GM19023 (cell line): ENCODE measurements at regions not wholly inside any gene's neighbourhood (a gene's known extent, or its start where the extent isn't known, plus 50 kb on each side); places are given as distances from the start of the nearest gene placed in this dataset.
A peak's percentile ranks its signal among the peaks of the same experiment; 100 is the strongest.

Experiments used
- ATAC-seq: cut with Tn5 transposase; IDR thresholded peaks from one replicate; pipeline ENCODE4 v1.9.1; 2021; ENCODE audit warnings: mild to moderate bottlenecking, moderate library complexity; ENCODE audit not compliant: unreplicated experiment

- ATAC-seq, result no peak
Observed at GRCh38 chr5:61777292-61777691, 445.2 kb downstream of the ZSWIM6 start.

DNA sequence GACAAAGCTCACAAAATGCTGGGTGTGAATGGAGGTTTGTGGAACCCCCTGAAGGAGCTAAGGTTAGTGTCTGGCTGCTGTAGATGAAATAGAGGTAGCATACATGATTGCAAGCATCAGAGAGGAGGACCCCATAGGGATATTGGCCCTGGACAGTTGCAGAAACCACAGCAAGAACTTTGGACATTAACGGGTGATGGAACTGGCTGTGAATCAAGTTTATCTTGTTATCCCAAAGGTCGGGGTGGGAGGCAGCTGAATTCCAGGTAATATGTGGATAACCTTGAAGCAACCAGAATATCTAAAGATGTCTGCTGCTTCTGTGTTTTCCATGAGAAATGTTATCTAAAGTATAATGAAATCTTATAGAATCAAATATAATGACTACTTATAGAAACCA, 447.7 kb downstream of the ZSWIM6 start:
- ATAC-seq, result no peak

DNA sequence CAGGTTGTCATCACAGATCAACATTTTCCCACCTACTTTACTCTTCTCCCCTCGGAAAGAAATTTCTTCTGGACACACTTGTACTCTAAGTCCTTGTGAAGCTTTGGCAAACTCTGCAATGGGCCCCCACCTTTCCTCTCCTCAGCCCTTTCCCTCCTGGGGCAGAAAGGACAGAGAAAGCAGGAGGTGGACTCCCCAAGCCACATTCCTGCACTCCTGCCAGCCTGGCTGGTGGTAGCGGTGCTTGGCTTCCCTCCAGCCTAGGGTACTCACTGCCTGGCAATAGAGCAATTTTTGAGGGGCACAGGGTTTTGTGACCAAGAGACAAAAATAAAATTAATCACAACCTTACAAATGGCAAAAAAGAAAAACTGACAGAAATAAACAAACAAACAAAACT, 451.4 kb downstream of the ZSWIM6 start:
- no peak for ATAC-seq

DNA sequence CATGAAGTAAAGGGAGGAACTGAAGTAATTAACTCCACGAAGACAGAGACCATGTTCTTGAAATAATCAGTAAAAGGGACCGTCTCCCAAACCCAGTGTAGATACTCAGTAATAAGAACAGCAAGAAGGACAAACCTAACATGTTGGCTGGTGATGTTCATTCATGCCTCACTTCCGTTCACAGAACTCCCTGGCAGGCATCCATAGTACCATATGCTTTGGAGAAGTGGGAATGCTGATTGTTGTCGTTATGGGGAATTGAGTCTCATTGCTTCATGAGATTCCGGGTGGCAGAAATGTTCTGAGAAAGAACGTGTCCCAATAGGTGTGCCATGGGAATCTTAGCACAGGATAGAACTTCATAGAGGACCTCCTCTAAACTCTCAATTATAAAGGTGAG, 452.3 kb downstream of the ZSWIM6 start:
- no peak for ATAC-seq

GRCh38 chr5:61788548-61788947, 456.5 kb downstream of the ZSWIM6 start:
- no peak for ATAC-seq

GRCh38 chr5:61790007-61790406, 457.9 kb downstream of the ZSWIM6 start:
- ATAC-seq, result no peak

DNA sequence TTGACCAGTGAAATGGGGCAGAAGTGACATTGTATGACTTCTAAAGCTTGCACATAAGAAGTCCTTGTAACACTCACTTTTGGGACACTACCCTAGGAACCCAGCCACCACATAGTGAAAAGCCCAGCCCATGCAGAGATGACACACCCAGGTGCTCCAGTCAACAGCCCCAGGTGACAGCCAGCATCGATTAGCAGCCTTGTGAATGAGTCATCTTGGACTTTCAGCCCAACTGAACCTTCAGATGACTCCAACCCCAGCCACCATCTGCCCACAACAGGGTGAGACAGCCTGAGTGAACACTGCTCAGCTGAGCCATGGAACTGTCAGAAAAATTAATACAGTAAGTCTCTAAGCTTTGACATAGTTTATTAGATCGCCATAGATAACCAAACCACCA, 458.6 kb downstream of the ZSWIM6 start:
- peak; percentile 87 for ATAC-seq

DNA sequence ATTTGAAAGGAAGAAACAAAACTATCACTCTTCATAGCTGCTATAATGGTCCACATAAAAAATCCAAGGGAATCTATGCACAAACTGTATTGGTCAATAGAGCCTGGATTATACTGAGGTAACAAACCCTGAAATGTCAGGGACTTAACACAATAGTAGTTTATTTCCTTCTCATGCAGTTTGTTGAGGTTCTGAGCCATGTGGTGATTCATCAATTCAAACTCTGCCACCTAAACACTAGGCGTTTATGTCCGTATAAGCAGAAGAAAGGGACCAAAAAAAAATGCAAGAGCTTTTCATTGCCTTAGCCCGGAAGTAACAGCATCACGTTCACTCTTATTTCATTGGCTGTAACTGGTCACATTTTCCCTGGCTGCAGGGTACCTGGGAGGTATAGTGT, 464.7 kb downstream of the ZSWIM6 start:
- no peak for ATAC-seq

DNA sequence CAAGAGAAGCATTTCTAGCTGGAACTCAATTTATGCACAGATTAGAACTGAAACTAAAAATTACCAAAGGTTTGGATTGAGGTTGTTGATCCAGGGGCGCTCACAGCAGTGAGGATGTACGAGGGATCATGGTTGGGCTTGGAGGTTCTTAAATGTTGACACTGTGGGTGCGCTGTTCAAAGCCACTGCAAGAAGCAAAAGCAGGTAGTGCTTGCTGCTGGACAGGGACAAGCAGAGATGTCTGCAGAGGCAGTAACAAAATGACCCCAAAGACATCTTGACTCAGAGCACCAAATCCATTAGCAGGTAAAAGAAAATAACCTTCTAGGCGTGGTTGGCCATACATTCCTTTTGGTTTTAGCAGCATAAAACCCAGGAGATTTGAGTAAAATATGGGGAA, 468.4 kb downstream of the ZSWIM6 start:
- no peak for ATAC-seq

- no peak for ATAC-seq
Observed at GRCh38 chr5:61801174-61801573, 469.1 kb downstream of the ZSWIM6 start.

DNA sequence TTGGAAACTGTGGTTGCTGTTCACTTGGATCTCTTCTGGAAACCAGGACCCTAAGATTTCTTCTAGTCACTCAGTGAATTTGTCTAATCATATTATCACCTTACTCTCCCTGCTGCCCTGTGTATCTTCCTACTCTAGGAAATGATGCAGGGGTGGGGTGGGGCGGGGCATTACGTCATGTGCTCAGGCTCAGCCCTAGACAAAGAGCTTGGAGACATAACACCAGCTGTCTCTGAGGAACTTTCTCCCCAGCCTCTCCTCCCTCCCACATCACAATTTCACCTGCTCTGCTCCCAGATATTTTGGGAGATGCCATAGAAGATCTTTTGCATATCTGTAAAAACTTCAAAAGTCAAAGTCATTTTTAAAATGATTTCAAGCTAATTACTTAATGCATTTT, 470.4 kb downstream of the ZSWIM6 start:
- no peak for ATAC-seq

DNA sequence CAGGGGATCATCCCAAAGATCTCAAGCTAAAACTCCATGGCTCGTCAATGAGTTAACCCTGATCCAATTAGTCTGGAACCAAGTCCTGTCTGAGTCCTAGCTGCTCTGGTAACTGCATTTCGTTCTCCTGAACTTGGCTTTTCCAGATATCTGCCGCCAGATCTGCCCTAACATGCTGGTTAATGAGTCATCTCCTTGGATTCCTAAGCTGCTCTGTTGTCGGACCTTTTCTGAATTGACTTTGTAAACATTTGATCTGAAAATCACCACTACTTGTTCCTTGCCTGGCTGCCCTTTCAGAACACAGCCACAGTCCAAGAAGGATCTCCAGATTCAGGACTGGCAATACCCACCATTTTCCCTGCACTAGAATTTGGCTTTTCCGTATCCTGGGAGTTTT, 473.0 kb downstream of the ZSWIM6 start:
- no peak for ATAC-seq

DNA sequence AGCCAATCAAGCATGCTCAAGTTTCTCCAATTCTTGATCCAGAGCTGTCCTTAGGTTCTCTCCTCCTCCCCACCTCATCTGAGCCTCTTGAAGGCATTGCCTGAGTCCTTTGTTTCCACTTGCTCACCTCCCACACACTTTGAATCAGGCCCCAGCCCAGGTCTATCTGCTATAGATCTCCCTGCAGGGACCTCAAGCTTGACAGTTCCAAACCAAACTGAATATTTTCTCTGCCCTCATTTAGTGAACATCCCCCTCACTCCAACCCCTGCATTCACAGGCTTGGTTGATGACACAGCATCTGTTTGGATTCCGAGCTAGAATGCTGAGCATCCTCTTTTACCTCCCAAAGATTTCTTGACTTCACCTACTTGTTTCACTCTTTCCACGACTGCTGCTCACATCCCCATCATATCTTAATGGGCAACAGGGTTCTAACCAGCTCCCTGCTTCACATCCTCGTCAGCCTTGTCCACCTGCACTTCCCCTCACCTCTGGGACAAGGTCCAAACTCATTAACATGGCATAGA, 474.5 kb downstream of the ZSWIM6 start:
- no peak for ATAC-seq

DNA sequence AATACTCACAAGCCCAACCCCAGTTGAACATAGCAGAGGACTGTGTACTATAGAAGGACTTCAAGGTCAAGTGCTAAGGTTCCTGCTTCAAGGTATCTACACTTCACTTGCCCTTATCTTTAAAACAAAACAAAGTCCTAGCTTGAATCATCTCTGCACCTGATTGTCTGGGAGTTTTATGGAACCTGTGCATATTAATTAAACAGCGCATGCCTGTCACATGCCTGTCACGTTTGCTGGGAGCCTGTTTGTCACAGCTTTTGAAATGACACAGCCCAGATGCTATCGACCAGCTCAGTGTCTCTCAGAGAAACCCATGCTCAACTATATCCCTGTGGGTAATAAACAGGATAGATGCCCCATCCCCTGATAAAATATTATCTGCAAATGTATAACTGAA, 476.0 kb downstream of the ZSWIM6 start:
- ATAC-seq, result no peak

GRCh38 chr5:61808909-61809308, 476.9 kb downstream of the ZSWIM6 start:
- no peak for ATAC-seq

DNA sequence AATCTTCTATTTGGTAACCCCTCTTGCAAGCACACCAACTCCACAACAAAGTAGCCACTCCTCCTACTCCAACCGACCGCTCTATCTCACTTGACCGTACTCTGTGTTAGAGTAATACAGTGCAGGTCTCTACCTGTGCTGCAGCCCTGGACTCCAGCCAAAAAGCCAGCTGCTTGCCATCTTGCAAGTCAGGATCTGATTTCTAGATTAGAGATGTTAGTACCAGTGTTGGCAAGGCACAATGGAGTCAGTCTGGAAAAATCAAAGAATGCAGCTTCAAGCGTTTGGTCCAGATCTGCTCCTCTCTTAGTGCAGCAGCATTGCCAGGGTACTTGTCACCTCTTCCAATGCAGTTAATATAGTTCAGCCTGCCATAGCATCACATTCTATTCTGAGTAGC, 477.6 kb downstream of the ZSWIM6 start:
- ATAC-seq, result no peak

- no peak for ATAC-seq
Observed at GRCh38 chr5:61811052-61811451, 479.0 kb downstream of the ZSWIM6 start.

DNA sequence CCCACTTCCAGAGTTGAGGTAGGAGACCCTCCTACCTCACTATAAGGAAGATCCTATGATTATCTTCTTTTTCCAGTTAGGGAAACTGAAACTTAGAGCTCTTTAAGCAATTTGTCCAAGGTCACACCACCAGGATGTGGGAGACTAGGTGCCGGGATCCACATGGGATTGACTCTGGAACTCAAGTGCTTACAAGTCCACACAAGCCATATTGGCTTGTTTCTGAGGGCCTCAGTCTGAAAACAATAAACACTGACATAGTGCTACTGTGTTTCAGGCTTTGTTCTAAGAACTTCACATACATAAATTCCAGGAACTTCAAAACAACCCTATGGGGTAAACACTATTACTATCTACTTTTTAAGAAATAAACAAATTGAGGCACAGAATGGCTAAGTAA, 481.3 kb downstream of the ZSWIM6 start:
- no peak for ATAC-seq

DNA sequence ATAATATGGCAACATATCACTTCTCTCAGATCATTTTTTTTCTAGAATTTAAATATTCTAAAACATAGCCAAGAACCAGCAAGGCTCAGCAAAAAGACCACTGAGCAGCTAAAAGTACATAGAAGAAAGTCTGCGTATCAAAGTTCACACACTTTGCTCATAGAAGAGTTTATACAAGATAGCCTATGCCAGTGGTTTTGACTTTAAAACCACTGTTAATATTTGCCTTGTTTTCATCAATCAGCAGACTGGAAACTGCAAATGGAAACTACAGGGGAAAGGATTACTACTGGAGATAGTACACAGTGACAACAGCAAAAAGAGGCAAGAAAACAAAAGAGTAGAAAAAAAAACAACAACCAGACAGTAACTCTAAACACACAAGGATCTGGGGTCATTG, 483.3 kb downstream of the ZSWIM6 start:
- ATAC-seq, result no peak

GRCh38 chr5:61816146-61816545, 484.1 kb downstream of the ZSWIM6 start:
- ATAC-seq, result no peak

DNA sequence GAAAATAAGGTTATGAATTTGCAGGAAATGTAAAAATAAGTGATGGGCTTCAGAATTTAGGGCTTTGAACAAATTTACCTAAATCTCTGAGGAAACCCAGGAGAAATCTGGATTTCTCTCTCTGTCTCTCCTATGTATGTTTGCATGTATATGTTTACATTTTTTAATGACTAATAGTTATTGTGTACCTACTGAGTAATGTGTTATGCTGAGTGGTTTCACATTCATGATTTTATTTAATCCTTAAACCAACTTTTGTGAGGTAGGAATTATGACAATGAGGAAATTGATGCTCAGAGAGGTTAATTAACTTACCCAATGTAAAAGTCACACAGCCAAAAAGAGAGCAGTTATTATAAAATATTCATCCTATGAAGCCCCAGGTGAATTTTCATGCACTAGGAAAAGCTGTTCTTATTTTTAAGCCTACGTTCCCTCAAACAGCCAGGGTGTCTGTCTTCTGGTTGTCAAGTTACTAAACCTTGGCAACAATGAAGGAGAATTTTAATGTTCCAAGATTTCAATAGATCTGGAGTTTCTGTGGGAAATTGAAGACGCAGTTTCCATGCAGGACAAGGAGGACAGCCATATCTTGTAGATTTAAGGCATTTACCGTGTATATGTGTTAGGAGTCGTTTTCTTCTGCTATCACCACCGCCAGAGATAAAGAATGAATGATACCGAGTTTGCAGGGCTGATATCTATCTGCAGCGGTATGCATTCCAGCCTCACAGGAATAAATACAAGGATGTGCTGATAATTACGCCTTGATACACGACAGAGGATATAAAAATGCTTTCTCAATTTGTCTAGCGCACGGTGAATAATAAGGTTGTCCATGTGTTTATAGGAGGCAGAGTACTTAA, 484.8 kb downstream of the ZSWIM6 start:
- no peak for ATAC-seq

DNA sequence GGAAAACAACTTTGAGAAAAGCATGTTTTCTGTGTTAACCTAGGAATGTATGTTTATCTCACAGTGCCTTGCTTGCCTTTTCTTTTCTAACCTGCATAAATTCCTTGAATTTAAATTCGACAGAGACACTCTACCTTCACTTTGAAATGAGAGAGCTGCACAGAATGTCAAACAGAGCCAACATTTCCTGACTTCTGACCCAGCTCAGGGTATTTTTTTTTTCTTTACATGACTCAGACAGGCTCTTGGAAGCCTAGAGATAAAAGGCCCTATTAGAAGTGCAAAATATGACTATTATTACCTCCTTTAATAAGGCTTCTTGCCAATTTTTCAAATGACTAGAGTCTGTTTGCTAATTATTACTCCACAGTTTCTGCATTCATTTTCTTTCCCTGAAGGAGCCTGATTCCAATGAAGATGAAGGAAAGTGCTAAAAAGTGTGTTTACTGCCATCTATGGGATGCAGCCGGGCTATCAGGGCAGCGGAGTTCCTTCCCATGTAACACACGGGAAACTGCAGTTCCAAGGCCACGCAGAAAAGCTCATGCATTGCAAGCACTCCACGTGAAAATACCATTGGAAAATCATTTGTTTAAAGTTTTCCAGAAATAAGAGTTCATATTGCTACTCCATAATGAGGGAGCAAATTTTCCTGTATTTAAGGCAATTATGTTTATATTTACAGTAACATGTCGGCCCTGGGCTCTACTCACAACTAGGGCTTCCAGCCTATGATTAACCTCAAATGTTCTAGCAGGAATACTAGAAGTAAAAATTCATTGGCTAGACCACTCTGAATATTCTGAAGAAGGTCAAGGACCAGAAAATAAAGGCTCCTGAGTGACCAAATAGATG, 485.6 kb downstream of the ZSWIM6 start:
- ATAC-seq, result no peak
